OCI-LY1 (cell line): ENCODE measurements at regions not wholly inside any gene's neighbourhood (a gene's known extent, or its start where the extent isn't known, plus 50 kb on each side); places are given as distances from the start of the nearest gene placed in this dataset.

Experiments
- H2AFZ ChIP-seq: fragments of 200-600 bp; sonication (generic), shearing (Covaris generic); 2 replicates; pipeline ENCODE4 v1.6.0; 2014; ENCODE audit warnings: antibody characterized with exemption, mild to moderate bottlenecking, low read length
- H3F3A ChIP-seq: fragments of 200-600 bp; sonication (generic), shearing (Covaris generic); 2 replicates; pipeline ENCODE4 v1.6.0; 2014; ENCODE audit warnings: mild to moderate bottlenecking, antibody characterized with exemption, low read length, moderate library complexity; ENCODE audit not compliant: insufficient read depth
- H3K27ac ChIP-seq: fragments of 200-600 bp; sonication (generic); 2 replicates; pipeline ENCODE4 v1.5.1; 2014; ENCODE audit warnings: low read length, mixed run types, mild to moderate bottlenecking, low read depth; ENCODE audit not compliant: poor library complexity, severe bottlenecking
- H3K27me3 ChIP-seq: fragments of 200-600 bp; sonication (generic); 2 replicates; pipeline ENCODE4 v1.6.0; 2014; ENCODE audit warnings: antibody characterized with exemption, mild to moderate bottlenecking, low read length, moderate library complexity; ENCODE audit not compliant: insufficient read depth
- H3K36me3 ChIP-seq: fragments of 200-600 bp; sonication (generic); 2 replicates; pipeline ENCODE4 v1.6.1; 2014; ENCODE audit warnings: mild to moderate bottlenecking, antibody characterized with exemption, low read length, moderate library complexity, mixed read lengths; ENCODE audit not compliant: insufficient read depth
- H3K4me1 ChIP-seq: fragments of 200-600 bp; sonication (generic); 2 replicates; pipeline ENCODE4 v1.5.1; 2014; ENCODE audit warnings: mild to moderate bottlenecking, low read length, moderate library complexity; ENCODE audit not compliant: insufficient read depth, severe bottlenecking
- H3K4me2 ChIP-seq: fragments of 200-600 bp; sonication (generic), shearing (Covaris generic); 2 replicates; pipeline ENCODE4 v1.6.1; 2014; ENCODE audit warnings: low read length
- H3K4me3 ChIP-seq: fragments of 200-600 bp; sonication (generic); 2 replicates; pipeline ENCODE4 v1.5.1; 2014; ENCODE audit warnings: low read length, low read depth, mild to moderate bottlenecking, mixed read lengths; ENCODE audit not compliant: poor library complexity, severe bottlenecking
- H3K79me2 ChIP-seq: fragments of 200-600 bp; shearing (Covaris generic); 2 replicates; pipeline ENCODE4 v1.6.1; 2016; ENCODE audit warnings: mixed run types, low read length, mixed read lengths; ENCODE audit not compliant: insufficient read depth
- H3K9ac ChIP-seq: fragments of 200-600 bp; sonication (generic), shearing (Covaris generic); 2 replicates; pipeline ENCODE4 v1.6.1; 2014; ENCODE audit warnings: mild to moderate bottlenecking, low read length, mixed read lengths
- H3K9me2 ChIP-seq: fragments of 200-600 bp; sonication (generic), shearing (Covaris generic); 2 replicates; pipeline ENCODE4 v1.6.1; 2014; ENCODE audit warnings: low read depth, mild to moderate bottlenecking, low read length, mixed read lengths
- H3K9me3 ChIP-seq: fragments of 200-600 bp; shearing (Covaris generic); 2 replicates; pipeline ENCODE4 v1.6.1; 2014; ENCODE audit warnings: low read length, mixed read lengths
- H4K20me1 ChIP-seq: fragments of 200-600 bp; sonication (generic), shearing (Covaris generic); 2 replicates; pipeline ENCODE4 v1.6.0; 2016; ENCODE audit warnings: mild to moderate bottlenecking, low read length; ENCODE audit not compliant: insufficient read depth
- EZH2 ChIP-seq: fragments of 200-600 bp; sonication (generic), shearing (Covaris generic); IDR thresholded peaks from 2 replicates; pipeline ENCODE4 v1.8.0; 2017; ENCODE audit warnings: borderline replicate concordance, mixed run types, mild to moderate bottlenecking, antibody characterized with exemption, low read length, moderate library complexity, mixed read lengths
- TF ChIP-seq, protein P1 (sequence below): fragments of 200-600 bp; sonication (generic), shearing (Covaris generic); IDR thresholded peaks from 2 replicates; pipeline ENCODE4 v1.5.1; 2017; ENCODE audit warnings: mild to moderate bottlenecking, antibody characterized with exemption, low read length, moderate library complexity, mixed read lengths

DNA sequence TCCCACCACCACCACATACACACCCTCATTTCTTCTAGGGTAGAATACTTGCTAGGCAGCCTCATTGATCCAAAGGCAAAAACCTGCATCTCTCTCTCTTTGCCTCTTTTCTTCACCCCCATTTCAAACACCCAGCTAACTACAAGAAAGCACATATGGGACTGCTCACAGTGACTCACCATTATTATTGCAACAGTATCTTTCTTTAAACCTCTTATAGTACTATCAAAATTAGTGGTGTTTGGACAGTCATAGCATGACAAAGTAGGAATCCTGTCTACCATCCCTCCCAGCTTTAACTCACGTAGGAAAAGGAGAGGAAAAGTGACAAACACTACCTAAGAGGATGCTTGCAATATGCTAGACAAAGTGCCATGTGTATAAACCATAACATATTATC, 422.5 kb upstream of the CRIM1 start:
- TF ChIP-seq, protein P1, sequence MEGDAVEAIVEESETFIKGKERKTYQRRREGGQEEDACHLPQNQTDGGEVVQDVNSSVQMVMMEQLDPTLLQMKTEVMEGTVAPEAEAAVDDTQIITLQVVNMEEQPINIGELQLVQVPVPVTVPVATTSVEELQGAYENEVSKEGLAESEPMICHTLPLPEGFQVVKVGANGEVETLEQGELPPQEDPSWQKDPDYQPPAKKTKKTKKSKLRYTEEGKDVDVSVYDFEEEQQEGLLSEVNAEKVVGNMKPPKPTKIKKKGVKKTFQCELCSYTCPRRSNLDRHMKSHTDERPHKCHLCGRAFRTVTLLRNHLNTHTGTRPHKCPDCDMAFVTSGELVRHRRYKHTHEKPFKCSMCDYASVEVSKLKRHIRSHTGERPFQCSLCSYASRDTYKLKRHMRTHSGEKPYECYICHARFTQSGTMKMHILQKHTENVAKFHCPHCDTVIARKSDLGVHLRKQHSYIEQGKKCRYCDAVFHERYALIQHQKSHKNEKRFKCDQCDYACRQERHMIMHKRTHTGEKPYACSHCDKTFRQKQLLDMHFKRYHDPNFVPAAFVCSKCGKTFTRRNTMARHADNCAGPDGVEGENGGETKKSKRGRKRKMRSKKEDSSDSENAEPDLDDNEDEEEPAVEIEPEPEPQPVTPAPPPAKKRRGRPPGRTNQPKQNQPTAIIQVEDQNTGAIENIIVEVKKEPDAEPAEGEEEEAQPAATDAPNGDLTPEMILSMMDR: no peak
- TF ChIP-seq EZH2: no peak
- H3K9me3 ChIP-seq: no peaks in the 10 kb centered on the region

DNA sequence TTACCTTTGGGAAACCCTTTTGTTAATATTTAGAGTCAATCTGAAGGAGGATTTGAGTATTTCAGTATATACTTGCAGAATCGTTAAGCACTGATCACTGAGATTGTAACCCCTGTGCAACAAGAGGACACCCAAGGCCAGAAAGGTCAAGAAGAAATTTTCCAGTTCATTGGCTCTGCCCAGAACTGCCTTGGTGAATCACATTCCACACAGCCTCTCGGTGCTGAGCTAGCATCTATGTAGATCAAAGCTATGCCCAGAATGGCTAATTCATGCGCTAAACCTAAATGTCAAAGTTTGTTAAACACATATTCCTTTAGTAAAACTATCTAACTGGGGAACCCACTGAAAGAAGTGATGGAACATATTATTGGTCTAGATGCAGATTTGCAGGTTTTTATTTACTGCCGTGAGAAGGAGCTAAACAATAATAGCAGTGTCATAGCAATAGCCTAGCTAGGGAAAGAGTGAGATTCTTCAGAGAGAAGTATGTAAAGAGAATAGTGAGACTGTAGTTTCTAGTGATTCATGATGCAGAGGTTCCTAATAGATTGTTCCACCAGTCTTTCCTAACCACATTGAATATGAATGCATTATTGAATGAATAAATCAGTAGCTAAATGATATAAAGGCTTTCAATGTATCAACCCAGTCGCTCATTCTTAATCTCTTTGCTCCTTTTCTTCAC, 423.2 kb upstream of the CRIM1 start:
- Histone ChIP-seq H4K20me1 (no peaks in the 10 kb centered on the region), H3K4me3 (no peak overlapping the region), H3K79me2 (no peaks in the 10 kb centered on the region), H3K27me3 (no peaks in the 10 kb centered on the region), H3K9me2 (no peaks in the 10 kb centered on the region), H2AFZ (no peak overlapping the region), H3K4me2 (no peak overlapping the region), H3F3A (no peaks in the 10 kb centered on the region), H3K27ac (no peak overlapping the region), H3K9me3 (no peaks in the 10 kb centered on the region), H3K4me1 (no peaks in the 10 kb centered on the region), H3K36me3 (no peaks in the 10 kb centered on the region), H3K9ac (no peak overlapping the region)
- no peak for TF ChIP-seq EZH2
- TF ChIP-seq, protein P1: no peak

More for the DNA sequence above, 422.5 kb upstream of the CRIM1 start:
- H3K79me2 ChIP-seq: no peaks in the 10 kb centered on the region
- no peaks in the 10 kb centered on the region for H4K20me1 ChIP-seq
- no peak overlapping the region for H3K4me3 ChIP-seq
- H3F3A ChIP-seq: no peaks in the 10 kb centered on the region
- H3K36me3 ChIP-seq: no peaks in the 10 kb centered on the region
- H3K27me3 ChIP-seq: no peaks in the 10 kb centered on the region
- no peaks in the 10 kb centered on the region for H3K9me2 ChIP-seq
- H3K9ac ChIP-seq: no peak overlapping the region
- H3K4me1 ChIP-seq: no peaks in the 10 kb centered on the region
- no peak overlapping the region for H3K27ac ChIP-seq
- H3K4me2 ChIP-seq: no peak overlapping the region
- H2AFZ ChIP-seq: no peak overlapping the region

DNA sequence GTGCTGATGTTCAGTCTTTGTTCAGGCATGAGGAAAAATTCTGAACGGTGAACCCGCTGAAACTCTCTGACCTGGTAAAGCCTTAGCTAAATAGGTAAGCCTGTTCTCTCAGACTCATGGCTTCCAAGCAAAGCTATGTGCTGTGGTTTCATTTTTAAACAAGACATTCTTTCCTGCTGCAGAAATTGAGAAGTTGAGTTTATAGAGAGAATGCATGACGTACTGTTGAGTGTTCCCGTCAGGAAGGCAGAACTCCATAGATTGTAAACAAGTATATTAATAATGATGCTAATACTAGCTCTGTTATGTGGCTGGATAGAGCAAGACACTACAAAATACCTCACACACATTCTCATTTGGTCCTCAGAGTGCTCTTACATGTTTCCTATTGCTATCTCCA, 424.0 kb upstream of the CRIM1 start:
- Histone ChIP-seq H3K27ac (no peak overlapping the region), H3K9ac (no peak overlapping the region), H3K9me3 (no peaks in the 10 kb centered on the region), H3K4me1 (no peaks in the 10 kb centered on the region), H3K4me3 (no peak overlapping the region), H3K9me2 (no peaks in the 10 kb centered on the region), H4K20me1 (no peaks in the 10 kb centered on the region), H3K27me3 (no peaks in the 10 kb centered on the region), H3F3A (no peaks in the 10 kb centered on the region), H3K36me3 (no peaks in the 10 kb centered on the region), H3K79me2 (no peaks in the 10 kb centered on the region), H2AFZ (no peak overlapping the region), H3K4me2 (no peak overlapping the region)
- TF ChIP-seq EZH2: no peak
- TF ChIP-seq, protein P1: no peak
